ENCODE measurements at regions not wholly inside any gene's neighbourhood (a gene's known extent, or its start where the extent isn't known, plus 50 kb on each side); places are given as distances from the start of the nearest gene placed in this dataset.

DNA sequence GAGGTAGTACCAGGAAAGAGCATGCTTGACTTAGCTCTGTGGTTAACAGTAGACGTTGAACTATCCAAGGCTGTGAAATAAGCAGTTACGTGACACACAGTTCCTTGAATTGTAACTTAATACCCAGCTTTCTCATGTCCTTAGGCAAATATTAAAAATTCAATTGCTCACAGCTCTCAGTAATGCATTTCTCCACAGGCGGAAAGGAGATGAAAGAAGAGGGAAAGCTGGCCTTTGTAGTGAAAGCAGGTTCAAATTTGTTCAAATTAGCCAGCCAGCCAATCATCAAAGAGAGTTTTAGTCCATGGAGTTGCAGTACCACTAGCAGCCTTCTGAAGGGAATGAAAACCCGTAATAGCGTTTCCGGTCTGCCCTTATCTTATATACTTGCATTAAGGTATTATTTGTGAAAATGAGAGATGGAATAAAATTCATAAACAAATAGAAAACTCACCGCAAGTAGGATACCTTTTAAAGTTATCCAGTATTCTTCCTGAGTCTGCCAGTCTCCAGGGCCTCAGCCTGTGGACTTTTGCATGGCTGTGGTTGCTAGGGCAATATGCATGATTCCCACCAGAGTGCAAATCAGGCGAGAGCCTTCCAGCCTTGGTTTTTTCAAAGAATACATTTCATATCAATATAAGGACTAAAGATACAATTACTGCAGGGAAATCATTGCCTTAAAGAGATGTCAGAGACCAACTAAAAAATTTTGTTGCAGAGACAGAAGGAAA is 795.5 kb downstream of the TNS3 start:
- no peak overlapping the region for H3K4me3 ChIP-seq (ENCODE audit: control extremely low read depth in 1 of 5, extremely low read depth in 1 of 5, insufficient read depth in 1 of 5, low read depth in 2 of 5, low read length in 4 of 5)
- no peaks in the 10 kb centered on the region for H3K27me3 ChIP-seq (replicated peaks in 1 of 4; ENCODE audit: control extremely low read depth in 1 of 4, control insufficient read depth in 3 of 4, insufficient read depth in 4 of 4, low read length in 3 of 4)
- no peak overlapping the region for H3K4me3 Mint-ChIP-seq
- no peak overlapping the region for H3K9ac ChIP-seq (ENCODE audit: low read length)
- H3K27ac ChIP-seq (ENCODE audit: low read length in 2 of 2) = no peak overlapping the region
- H4K20me1 ChIP-seq (ENCODE audit: control insufficient read depth, insufficient read depth, low read length, poor library complexity, severe bottlenecking) = no peaks in the 10 kb centered on the region
- no CpG with 5 or more reads among the region's 8 CpGs for WGBS (ENCODE audit: insufficient coverage)
- H2AFZ ChIP-seq (ENCODE audit: insufficient read depth, low read depth, low read length, poor library complexity, severe bottlenecking) = no peak overlapping the region
- H3K27ac Mint-ChIP-seq = no peak overlapping the region
- CTCF ChIA-PET = no interaction called here
- ATAC-seq (ENCODE audit: low read depth) = no peak
- no peaks in the 10 kb centered on the region for H3K4me1 ChIP-seq (ENCODE audit: control insufficient read depth in 2 of 2, insufficient read depth in 2 of 2, low read length in 2 of 2)
- H3K79me2 ChIP-seq (ENCODE audit: control insufficient read depth, insufficient read depth, low read length) = no peaks in the 10 kb centered on the region
- no peaks in the 10 kb centered on the region for H3K36me3 ChIP-seq (replicated peaks in 1 of 2; ENCODE audit: control extremely low read depth in 1 of 2, control insufficient read depth in 1 of 2, extremely low read depth in 1 of 2, insufficient read depth in 2 of 2, low read length in 1 of 2)
- intact Hi-C loops (cut with micrococcal nuclease) = no loop called here
- H3K27me3 Mint-ChIP-seq = no peaks in the 10 kb centered on the region
- no peak overlapping the region for H3K4me2 ChIP-seq (replicated peaks; ENCODE audit: low read depth, low read length, poor library complexity, severe bottlenecking)
- DNase-seq = no peak
- no peaks in the 10 kb centered on the region for H3K9me3 ChIP-seq (ENCODE audit: control extremely low read depth in 1 of 3, control insufficient read depth in 2 of 3, insufficient read depth in 1 of 3, low read length in 2 of 3)
- POLR2A ChIA-PET = no interaction called here
- no peaks in the 10 kb centered on the region for H3K9me3 Mint-ChIP-seq (ENCODE audit: insufficient read depth)
- no peaks in the 10 kb centered on the region for H3K4me1 Mint-ChIP-seq
- TF ChIP-seq, protein P1, sequence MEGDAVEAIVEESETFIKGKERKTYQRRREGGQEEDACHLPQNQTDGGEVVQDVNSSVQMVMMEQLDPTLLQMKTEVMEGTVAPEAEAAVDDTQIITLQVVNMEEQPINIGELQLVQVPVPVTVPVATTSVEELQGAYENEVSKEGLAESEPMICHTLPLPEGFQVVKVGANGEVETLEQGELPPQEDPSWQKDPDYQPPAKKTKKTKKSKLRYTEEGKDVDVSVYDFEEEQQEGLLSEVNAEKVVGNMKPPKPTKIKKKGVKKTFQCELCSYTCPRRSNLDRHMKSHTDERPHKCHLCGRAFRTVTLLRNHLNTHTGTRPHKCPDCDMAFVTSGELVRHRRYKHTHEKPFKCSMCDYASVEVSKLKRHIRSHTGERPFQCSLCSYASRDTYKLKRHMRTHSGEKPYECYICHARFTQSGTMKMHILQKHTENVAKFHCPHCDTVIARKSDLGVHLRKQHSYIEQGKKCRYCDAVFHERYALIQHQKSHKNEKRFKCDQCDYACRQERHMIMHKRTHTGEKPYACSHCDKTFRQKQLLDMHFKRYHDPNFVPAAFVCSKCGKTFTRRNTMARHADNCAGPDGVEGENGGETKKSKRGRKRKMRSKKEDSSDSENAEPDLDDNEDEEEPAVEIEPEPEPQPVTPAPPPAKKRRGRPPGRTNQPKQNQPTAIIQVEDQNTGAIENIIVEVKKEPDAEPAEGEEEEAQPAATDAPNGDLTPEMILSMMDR (IDR thresholded peaks at IDR 0.05) = no peak
- TF ChIP-seq EZH2 (IDR thresholded peaks at IDR 0.05; ENCODE audit: borderline replicate concordance, insufficient read depth, low read depth, low read length, poor library complexity, severe bottlenecking) = no peak

DNA sequence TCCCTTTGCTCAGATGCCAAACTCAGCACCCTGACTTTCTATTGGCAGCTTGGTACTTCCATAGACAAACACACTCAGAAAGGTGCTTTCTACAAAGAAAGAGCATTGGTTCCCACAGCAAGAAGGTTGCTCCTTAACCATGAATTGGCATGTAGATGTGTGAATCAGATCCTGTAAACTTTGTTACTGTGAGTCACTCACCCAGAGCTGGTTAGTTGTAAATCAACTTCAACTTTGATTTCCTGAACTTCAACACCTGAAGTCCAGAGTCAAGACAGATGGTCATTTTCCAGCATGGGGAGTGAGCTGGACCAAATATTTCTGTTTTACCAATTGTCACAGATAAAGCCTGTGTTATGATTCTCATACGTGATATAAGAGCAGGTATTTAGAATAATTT is 797.2 kb downstream of the TNS3 start:
- no peak overlapping the region for H2AFZ ChIP-seq (ENCODE audit: insufficient read depth, low read depth, low read length, poor library complexity, severe bottlenecking)
- WGBS (ENCODE audit: insufficient coverage) = no CpG with 5 or more reads among the region's 1 CpG
- intact Hi-C loops (cut with micrococcal nuclease) = no loop called here

More for the DNA sequence above, 797.2 kb downstream of the TNS3 start:
- Histone ChIP-seq H3K4me2 (replicated peaks; ENCODE audit: low read depth, low read length, poor library complexity, severe bottlenecking) (no peak overlapping the region), H3K36me3 (replicated peaks in 1 of 2; ENCODE audit: control extremely low read depth in 1 of 2, control insufficient read depth in 1 of 2, extremely low read depth in 1 of 2, insufficient read depth in 2 of 2, low read length in 1 of 2) (no peaks in the 10 kb centered on the region), H3K4me1 (ENCODE audit: control insufficient read depth in 2 of 2, insufficient read depth in 2 of 2, low read length in 2 of 2) (no peaks in the 10 kb centered on the region), H4K20me1 (ENCODE audit: control insufficient read depth, insufficient read depth, low read length, poor library complexity, severe bottlenecking) (no peaks in the 10 kb centered on the region), H3K9ac (ENCODE audit: low read length) (no peak overlapping the region), H3K27ac (ENCODE audit: low read length in 2 of 2) (no peak overlapping the region), H3K9me3 (ENCODE audit: control extremely low read depth in 1 of 3, control insufficient read depth in 2 of 3, insufficient read depth in 1 of 3, low read length in 2 of 3) (no peaks in the 10 kb centered on the region), H3K4me3 (ENCODE audit: control extremely low read depth in 1 of 5, extremely low read depth in 1 of 5, insufficient read depth in 1 of 5, low read depth in 2 of 5, low read length in 4 of 5) (no peak overlapping the region), H3K27me3 (replicated peaks in 1 of 4; ENCODE audit: control extremely low read depth in 1 of 4, control insufficient read depth in 3 of 4, insufficient read depth in 4 of 4, low read length in 3 of 4) (no peaks in the 10 kb centered on the region), H3K79me2 (ENCODE audit: control insufficient read depth, insufficient read depth, low read length) (no peaks in the 10 kb centered on the region)
- H3K4me3 Mint-ChIP-seq = no peak overlapping the region
- no peak overlapping the region for H3K27ac Mint-ChIP-seq
- H3K27me3 Mint-ChIP-seq = no peaks in the 10 kb centered on the region
- no peak for TF ChIP-seq EZH2 (IDR thresholded peaks at IDR 0.05; ENCODE audit: borderline replicate concordance, insufficient read depth, low read depth, low read length, poor library complexity, severe bottlenecking)
- TF ChIP-seq, protein P1 (IDR thresholded peaks at IDR 0.05) = no peak
- no peaks in the 10 kb centered on the region for H3K4me1 Mint-ChIP-seq
- ATAC-seq (ENCODE audit: low read depth) = no peak
- no peaks in the 10 kb centered on the region for H3K9me3 Mint-ChIP-seq (ENCODE audit: insufficient read depth)
- CTCF ChIA-PET = no interaction called here
- POLR2A ChIA-PET = no interaction called here
- DNase-seq = no peak
